Fibroblast of skin of right biceps (primary cell): ENCODE measurements at regions not wholly inside any gene's neighbourhood (a gene's known extent, or its start where the extent isn't known, plus 50 kb on each side); places are given as distances from the start of the nearest gene placed in this dataset.

ENCODE experiments used
- DNase-seq: peaks from one replicate; pipeline ENCODE4 v3.0.0-alpha.2; 2013

DNA sequence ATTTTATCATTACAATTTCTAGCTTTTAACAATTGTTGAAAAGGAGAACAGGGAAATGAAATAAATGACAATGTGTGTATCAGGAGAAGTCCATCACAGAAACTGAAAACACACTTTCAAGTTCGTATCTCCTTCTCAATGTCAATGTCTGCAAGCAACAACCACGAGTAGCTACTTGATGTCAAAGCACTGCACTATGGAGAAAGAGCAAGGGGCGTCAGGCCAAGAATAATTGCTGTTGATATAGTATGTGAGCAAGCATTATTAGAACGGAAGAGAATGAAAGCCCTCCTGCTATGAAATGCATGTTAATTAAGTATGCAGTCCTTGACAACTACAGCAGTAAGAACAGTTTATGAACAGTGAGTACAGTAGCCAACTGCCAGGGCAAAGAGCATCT, 1250.1 kb downstream of the ZPLD1 start:
- no peak for DNase-seq

DNA sequence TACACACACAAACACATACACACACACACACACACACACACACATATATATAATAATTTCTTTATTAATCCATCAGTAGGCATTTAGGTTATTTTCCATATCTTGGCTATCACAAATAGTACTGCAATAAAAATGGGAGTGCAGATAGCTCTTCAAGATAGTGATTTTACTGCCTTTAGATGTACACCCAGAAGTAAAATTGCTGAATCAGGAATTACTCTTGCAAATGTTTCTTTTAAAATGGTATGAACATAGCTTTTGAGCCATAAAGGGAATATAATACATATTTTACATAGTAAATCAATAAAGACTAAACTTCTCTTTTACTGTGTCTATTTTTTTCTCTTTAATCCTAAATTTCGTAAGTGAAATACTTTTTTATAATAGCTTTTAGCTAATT, 1251.1 kb downstream of the ZPLD1 start:
- DNase-seq, result no peak

GRCh38 chr3:103690536-103690935, 1255.7 kb downstream of the ZPLD1 start:
- DNase-seq, result no peak

DNA sequence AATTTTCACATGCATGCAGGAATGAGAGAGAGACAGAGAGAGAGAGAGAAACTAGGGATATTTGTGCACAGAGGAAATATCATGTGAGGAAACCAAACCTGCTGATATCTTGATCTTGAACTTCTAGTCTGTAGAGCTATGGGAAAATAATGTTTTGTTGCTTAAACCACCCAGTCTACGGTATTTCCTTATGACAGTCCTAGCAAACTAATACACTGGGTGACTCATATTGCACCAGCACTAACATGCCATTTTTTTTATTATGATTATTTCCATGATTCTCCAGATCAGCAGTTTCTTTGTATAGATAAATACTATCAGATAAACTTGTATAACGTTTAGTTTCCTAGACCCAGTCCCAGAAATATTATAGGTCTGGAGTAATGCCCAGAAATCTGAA, 1259.0 kb downstream of the ZPLD1 start:
- DNase-seq, result no peak

GRCh38 chr3:103698646-103699045, 1263.8 kb downstream of the ZPLD1 start:
- no peak for DNase-seq

DNA sequence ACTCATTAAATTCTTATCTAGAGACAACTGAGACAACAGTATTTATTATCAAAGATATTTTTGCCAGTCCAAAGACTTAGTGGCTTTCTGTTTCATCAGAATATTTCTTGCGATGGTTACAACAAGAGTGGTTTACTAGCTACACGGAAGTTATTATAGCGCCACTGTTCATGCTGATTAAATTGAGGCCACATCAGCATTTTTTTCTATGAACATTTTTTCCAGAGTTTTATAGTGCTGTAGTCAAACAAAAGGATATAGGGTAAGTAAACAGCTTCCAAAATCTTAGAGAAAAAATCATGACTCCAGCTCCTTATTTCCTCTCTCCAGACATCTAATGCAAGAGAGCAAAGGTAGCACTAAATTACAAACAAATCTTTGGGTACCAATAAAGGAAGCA, 1264.4 kb downstream of the ZPLD1 start:
- no peak for DNase-seq

DNA sequence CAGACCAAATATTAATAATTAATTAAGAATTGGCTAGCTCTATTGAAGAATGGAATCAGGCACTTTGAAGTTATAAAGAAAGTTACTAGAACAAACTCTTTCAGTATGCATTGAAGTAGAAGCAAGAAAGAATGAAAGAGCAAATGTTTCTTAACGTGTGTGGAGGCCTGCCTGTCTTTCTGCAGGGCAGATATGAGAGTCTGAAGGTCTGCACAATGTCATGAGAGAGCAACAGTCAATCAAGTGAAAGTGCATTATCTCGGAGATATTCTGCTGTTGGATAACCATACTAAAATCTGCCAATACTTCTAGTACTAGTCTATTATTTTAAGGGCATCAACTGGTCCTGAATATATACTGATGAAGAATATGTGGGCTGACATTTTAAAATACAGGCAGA, 1270.8 kb downstream of the ZPLD1 start:
- DNase-seq, result no peak

- no peak for DNase-seq
Measured at GRCh38 chr3:103706671-103707070, 1271.9 kb downstream of the ZPLD1 start.

DNA sequence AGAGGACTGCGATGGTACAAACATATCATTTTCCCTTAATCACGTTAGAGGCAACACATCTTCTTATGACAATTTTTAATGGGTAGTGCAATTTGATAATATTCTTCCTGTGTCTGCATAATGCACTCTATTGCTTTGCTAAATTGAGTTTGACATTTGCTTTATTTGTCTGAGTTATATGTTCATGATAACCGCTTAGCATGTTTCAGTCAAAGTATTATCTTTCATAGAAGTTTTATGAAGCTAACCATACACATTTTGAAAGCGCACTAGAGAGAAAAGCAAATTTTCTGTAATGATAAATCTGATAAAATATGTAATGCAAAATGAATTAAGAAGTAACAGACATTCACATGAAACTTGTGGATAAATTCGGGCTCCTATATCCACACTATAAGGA, 1276.9 kb downstream of the ZPLD1 start:
- DNase-seq, result no peak

- DNase-seq, result peak; percentile 59
Measured at GRCh38 chr3:103712320-103713008, 1277.6 kb downstream of the ZPLD1 start.

GRCh38 chr3:103729547-103729946, 1294.7 kb downstream of the ZPLD1 start:
- DNase-seq, result no peak

DNA sequence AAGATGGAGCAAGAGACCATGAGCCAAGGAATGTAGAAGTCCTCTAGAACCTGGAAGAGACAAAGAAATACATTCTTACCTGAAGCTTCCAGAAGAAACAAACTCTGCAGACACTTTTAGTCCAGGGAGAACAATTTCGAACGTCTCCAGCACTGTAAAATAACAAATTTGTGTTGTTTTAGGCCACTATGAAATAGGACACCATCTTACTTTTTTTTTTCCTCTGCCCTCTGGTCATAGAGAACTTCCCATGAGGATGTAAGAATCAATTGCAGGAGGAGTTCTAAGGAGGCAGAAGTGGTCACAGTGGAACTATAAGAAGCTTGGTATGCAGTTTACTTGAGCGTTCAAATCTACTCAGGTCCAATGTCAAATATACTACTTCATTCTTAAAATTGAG, 1295.9 kb downstream of the ZPLD1 start:
- no peak for DNase-seq

DNA sequence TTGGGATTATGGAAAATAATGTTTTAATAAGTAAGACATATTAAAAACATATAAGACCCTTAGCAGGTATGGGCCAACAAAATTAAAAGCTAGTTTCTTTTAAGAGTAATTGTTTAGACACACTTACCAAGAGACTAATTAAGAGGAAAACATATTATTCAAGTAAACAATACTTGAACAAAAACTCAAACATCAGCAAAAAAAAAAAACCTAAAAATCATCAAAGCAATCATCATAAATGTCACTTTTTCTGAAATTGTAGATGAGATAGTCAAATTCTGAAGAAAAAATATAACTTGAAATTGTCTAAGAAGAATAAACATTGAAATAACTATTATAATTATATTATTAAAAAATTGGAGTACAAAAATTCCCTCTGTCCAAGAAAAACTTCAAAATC, 1318.2 kb downstream of the ZPLD1 start:
- no peak for DNase-seq

DNA sequence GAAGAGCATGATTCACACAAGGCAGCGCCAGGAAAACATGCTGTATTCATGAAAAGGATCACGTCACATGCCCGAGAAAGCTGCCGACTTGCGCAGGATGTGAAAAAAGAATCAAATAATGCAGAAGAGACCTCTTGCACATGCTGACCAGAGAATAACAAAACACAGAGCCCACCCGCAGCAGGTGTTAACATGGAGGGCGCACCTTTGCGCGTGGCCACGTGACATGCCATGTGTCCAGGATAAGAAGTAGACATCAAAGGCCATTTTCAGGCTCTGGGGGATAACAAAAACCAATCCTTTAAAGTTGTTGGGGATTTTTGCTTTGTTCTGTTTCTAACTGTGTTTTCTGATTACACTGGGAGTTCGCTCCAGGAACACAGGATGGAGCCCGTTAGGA, 1332.8 kb downstream of the ZPLD1 start:
- DNase-seq, result no peak

- no peak for DNase-seq
Measured at GRCh38 chr3:103785017-103785416, 1350.2 kb downstream of the ZPLD1 start.

GRCh38 chr3:103785537-103785936, 1350.7 kb downstream of the ZPLD1 start:
- no peak for DNase-seq

DNA sequence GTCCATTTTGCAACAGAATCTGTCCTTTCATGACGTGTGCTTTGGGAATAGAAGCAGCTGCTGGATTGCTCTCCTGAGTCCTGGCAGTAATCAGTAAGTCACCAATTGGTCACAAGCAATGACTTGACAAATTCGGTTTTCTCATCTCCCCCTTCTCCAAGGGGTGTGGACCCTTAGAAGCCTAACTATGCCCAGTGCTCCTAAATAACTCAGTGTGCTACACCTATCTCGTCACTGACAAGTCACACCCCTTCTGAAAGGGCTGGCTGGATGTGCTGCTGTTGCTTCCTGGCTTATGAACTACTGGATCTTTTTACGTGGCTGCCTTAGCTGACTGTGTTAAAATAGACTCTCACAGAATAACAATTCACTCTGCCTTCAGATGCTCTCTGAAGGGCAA, 1351.5 kb downstream of the ZPLD1 start:
- no peak for DNase-seq

- DNase-seq, result no peak
Measured at GRCh38 chr3:103787164-103787871, 1352.5 kb downstream of the ZPLD1 start.

DNA sequence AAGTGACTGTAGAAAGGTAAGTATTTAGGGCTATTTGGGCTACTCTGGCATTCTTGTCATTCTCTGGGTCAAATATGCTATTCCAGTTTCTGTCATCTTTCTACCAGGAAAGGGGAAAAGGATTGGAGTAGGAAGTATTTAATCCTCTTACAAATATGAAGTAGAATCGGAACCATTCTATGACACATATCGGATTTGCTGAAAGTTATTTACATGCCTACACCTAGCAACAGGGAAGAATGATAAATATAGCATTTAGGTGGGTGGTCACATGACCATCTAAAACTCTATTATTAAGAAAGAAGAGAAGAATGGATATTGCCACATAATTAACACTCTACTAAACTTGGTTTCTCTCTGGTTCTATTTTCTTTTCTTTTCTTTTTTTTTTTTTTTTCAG, 1353.1 kb downstream of the ZPLD1 start:
- no peak for DNase-seq

DNA sequence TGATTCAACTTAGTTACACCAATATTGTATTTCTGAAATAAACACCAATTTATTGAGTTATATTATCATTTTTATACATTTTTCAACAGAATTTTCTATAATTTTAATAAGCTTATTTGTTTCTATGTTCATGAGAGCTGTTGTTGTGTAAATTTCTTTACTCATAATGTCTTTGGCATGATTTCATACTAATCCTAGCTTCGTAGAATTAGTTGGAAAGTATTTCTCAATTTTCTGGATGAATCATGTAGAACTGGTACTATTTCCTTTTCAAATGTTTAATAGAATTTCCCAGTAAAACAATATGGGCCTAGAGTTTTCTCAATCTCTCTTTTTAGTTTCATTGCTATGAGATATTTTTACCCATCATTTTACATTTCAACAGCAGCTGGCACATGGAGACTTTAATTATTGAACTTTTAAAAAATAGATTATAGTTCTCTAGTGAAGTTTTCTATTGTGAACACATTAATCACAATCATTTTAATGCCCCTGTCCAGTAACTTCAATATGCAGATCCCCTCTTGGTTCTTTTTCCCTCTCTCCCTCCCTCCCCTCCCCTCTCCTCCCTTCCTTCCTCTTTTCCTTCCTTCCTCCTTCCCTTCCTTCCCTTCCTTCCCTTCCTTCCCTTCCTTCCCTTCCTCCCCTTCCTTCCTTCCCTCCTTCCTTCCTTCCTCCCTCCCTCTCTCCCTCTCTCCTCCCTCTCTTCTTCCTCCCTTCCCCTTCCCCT, 1357.1 kb downstream of the ZPLD1 start:
- DNase-seq, result no peak

DNA sequence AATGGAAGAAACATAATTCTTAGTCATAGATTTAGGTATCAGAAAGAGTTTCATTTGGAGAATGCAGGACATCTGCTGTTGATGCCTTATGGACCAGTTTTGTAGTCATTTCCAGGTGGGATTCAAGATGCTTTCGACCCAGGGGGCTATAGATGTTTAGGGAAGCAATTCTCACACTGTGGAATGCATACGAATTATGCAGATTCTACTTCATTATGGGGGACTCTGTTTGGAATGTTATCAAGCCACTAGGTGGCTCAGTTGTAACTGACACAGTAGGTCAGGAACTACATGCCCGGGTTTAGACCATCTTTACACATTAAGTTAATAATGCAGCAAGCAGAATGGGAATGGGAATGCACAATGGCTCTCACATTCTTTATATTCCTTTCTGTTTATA, 1359.8 kb downstream of the ZPLD1 start:
- no peak for DNase-seq

DNA sequence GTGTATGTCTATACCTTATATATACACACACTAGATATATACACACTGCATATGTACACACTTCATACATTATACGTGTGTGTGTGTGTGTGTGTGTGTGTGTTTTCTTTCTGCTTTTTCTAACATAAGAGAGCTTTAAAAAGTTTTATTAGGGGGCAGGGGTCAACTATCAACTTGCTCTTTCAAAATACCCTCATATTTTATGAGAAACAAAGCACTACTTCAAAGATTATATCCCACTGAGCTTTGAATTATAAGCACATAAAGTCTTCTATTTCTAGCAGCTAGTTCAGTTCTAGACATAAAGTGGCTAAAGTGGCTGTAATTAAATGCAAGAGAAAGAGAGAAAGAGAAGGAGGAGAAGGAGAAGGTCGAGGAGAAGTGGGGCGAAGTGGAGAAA, 1361.3 kb downstream of the ZPLD1 start:
- DNase-seq, result no peak

GRCh38 chr3:103803787-103804186, 1369.0 kb downstream of the ZPLD1 start:
- DNase-seq, result no peak

DNA sequence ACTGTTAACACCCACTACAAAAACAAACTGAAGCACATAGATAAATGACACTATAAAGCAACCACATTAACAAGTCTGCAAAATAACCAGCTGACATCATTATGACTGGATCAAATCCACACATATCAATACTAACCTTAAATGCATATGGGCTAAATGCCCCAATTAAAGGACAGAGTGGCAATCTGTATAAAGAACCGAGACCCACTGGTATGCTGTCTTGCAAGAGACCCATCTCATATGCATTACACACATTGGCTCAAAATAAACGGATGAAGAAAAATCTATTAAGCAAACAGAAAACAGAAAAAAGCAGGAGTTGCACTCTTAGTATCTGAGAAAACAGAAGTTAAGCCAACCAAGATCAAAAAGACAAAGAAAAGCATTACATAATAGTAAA, 1375.4 kb downstream of the ZPLD1 start:
- no peak for DNase-seq
